ENCODE measurements at regions not wholly inside any gene's neighbourhood (a gene's known extent, or its start where the extent isn't known, plus 50 kb on each side); places are given as distances from the start of the nearest gene placed in this dataset.

DNA sequence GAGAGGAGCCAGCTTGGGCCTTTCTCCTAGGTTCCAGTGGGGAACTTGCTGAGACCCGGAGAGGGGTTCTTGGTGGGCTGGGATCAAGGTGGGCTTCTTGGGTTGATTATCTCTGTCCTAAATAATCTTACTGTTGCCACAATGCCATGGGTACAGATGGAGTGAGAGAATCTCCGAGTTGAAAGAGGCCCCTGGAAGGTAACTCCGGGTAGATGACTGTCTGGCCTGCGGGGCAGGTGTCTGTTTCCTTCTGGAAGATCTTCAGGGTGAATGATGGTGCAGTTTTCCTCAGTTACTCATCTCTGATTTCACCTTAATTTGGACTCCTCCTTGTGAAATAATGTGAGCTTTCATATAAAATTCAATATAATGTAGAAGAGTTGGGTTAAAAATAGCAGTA is 159.4 kb downstream of the ACTR3 start:
- no peaks in the 10 kb centered on the region for H3K9me3 ChIP-seq (ENCODE audit: control insufficient read depth, insufficient read depth, low read depth, low read length)
- CTCF ChIA-PET, result no interaction called here
- no peaks in the 10 kb centered on the region for H3K36me3 ChIP-seq (ENCODE audit: control insufficient read depth in 2 of 2, insufficient read depth in 1 of 2, low read length in 2 of 2)
- TF ChIP-seq ZBTB48 (tag by site-specific recombination; IDR thresholded peaks at IDR 0.05) (no peak), ZNF132 (tag by site-specific recombination; IDR thresholded peaks at IDR 0.05; ENCODE audit: borderline replicate concordance) (no peak), SP7 (tag by site-specific recombination; IDR thresholded peaks at IDR 0.05) (no peak), PRDM1 (tag by site-specific recombination; IDR thresholded peaks at IDR 0.05) (no peak), ZNF843 (tag by site-specific recombination; IDR thresholded peaks at IDR 0.05) (no peak), SP3 (tag by site-specific recombination; IDR thresholded peaks at IDR 0.05) (no peak), EGR2 (tag by site-specific recombination; IDR thresholded peaks at IDR 0.05; ENCODE audit: low read depth) (no peak), ZNF140 (tag by site-specific recombination; IDR thresholded peaks at IDR 0.05) (no peak), ZNF621 (tag by site-specific recombination; IDR thresholded peaks at IDR 0.05) (no peak), ZNF549 (tag by site-specific recombination; IDR thresholded peaks at IDR 0.05) (no peak)
- TF ChIP-seq, protein P1, sequence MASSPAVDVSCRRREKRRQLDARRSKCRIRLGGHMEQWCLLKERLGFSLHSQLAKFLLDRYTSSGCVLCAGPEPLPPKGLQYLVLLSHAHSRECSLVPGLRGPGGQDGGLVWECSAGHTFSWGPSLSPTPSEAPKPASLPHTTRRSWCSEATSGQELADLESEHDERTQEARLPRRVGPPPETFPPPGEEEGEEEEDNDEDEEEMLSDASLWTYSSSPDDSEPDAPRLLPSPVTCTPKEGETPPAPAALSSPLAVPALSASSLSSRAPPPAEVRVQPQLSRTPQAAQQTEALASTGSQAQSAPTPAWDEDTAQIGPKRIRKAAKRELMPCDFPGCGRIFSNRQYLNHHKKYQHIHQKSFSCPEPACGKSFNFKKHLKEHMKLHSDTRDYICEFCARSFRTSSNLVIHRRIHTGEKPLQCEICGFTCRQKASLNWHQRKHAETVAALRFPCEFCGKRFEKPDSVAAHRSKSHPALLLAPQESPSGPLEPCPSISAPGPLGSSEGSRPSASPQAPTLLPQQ (tag by site-specific recombination; IDR thresholded peaks at IDR 0.05), result no peak
- no peaks in the 10 kb centered on the region for H3K4me1 ChIP-seq (ENCODE audit: control insufficient read depth, insufficient read depth, low read length)
- H3K27ac ChIP-seq (ENCODE audit: extremely low read depth, low read depth, low read length), result no peak overlapping the region
- POLR2A ChIA-PET, result no interaction called here
- H3K4me3 ChIP-seq (ENCODE audit: low read depth, low read length), result no peak overlapping the region

DNA sequence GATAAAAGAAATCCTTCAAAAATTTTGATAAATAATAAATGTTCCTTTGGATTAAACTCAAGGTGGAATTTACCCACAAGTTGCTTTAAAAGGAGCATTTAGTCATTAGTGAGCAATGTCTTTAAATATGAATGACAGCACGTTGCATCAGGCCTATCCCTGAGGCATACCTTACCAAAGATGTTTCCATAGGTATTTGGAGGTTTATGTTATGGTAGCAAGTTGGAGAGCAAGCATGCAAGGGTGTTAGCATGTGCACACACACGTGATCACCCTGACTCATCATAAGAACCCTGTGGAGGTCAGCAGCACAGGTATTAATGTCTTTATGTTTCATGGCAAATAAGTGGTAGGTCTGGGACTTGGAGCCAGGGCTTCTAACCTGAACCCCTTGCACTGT is 159.9 kb downstream of the ACTR3 start:
- Histone ChIP-seq H3K27ac (ENCODE audit: extremely low read depth, low read depth, low read length) (no peak overlapping the region), H3K36me3 (ENCODE audit: control insufficient read depth in 2 of 2, insufficient read depth in 1 of 2, low read length in 2 of 2) (no peaks in the 10 kb centered on the region), H3K4me3 (ENCODE audit: low read depth, low read length) (no peak overlapping the region), H3K9me3 (ENCODE audit: control insufficient read depth, insufficient read depth, low read depth, low read length) (no peaks in the 10 kb centered on the region), H3K4me1 (ENCODE audit: control insufficient read depth, insufficient read depth, low read length) (no peaks in the 10 kb centered on the region)
- POLR2A ChIA-PET, result no interaction called here
- CTCF ChIA-PET, result no interaction called here
- TF ChIP-seq YY1 (tag by site-specific recombination; IDR thresholded peaks at IDR 0.05) (no peak), SP7 (tag by site-specific recombination; IDR thresholded peaks at IDR 0.05) (no peak), SP2 (tag by site-specific recombination; IDR thresholded peaks at IDR 0.05) (no peak), ZFP41 (tag by site-specific recombination; IDR thresholded peaks at IDR 0.05; ENCODE audit: borderline replicate concordance) (no peak), KLF8 (tag by site-specific recombination; IDR thresholded peaks at IDR 0.05) (no peak), WT1 (tag by site-specific recombination; IDR thresholded peaks at IDR 0.05) (no peak), ZNF121 (tag by site-specific recombination; IDR thresholded peaks at IDR 0.05) (no peak), ZNF571 (tag by site-specific recombination; IDR thresholded peaks at IDR 0.05) (no peak), ZNF223 (tag by site-specific recombination; IDR thresholded peaks at IDR 0.05) (no peak), ZNF776 (tag by site-specific recombination; IDR thresholded peaks at IDR 0.05; ENCODE audit: borderline replicate concordance) (no peak), ZNF623 (tag by site-specific recombination; IDR thresholded peaks at IDR 0.05) (no peak), ZNF510 (tag by site-specific recombination; IDR thresholded peaks at IDR 0.05; ENCODE audit: insufficient replicate concordance) (no peak), ZNF239 (tag by site-specific recombination; IDR thresholded peaks at IDR 0.05) (no peak), ZNF202 (tag by site-specific recombination; IDR thresholded peaks at IDR 0.05; ENCODE audit: borderline replicate concordance) (no peak), ZNF37A (tag by site-specific recombination; IDR thresholded peaks at IDR 0.05) (no peak)
- TF ChIP-seq, protein P2, sequence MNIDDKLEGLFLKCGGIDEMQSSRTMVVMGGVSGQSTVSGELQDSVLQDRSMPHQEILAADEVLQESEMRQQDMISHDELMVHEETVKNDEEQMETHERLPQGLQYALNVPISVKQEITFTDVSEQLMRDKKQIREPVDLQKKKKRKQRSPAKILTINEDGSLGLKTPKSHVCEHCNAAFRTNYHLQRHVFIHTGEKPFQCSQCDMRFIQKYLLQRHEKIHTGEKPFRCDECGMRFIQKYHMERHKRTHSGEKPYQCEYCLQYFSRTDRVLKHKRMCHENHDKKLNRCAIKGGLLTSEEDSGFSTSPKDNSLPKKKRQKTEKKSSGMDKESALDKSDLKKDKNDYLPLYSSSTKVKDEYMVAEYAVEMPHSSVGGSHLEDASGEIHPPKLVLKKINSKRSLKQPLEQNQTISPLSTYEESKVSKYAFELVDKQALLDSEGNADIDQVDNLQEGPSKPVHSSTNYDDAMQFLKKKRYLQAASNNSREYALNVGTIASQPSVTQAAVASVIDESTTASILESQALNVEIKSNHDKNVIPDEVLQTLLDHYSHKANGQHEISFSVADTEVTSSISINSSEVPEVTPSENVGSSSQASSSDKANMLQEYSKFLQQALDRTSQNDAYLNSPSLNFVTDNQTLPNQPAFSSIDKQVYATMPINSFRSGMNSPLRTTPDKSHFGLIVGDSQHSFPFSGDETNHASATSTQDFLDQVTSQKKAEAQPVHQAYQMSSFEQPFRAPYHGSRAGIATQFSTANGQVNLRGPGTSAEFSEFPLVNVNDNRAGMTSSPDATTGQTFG (tag by site-specific recombination; IDR thresholded peaks at IDR 0.05; ENCODE audit: borderline replicate concordance), result no peak
- TF ChIP-seq, protein P3, sequence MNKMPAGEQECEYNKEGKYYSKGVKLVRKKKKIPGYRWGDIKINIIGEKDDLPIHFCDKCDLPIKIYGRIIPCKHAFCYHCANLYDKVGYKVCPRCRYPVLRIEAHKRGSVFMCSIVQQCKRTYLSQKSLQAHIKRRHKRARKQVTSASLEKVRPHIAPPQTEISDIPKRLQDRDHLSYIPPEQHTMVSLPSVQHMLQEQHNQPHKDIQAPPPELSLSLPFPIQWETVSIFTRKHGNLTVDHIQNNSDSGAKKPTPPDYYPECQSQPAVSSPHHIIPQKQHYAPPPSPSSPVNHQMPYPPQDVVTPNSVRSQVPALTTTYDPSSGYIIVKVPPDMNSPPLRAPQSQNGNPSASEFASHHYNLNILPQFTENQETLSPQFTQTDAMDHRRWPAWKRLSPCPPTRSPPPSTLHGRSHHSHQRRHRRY (tag by site-specific recombination; IDR thresholded peaks at IDR 0.05), result no peak
- TF ChIP-seq, protein P4, sequence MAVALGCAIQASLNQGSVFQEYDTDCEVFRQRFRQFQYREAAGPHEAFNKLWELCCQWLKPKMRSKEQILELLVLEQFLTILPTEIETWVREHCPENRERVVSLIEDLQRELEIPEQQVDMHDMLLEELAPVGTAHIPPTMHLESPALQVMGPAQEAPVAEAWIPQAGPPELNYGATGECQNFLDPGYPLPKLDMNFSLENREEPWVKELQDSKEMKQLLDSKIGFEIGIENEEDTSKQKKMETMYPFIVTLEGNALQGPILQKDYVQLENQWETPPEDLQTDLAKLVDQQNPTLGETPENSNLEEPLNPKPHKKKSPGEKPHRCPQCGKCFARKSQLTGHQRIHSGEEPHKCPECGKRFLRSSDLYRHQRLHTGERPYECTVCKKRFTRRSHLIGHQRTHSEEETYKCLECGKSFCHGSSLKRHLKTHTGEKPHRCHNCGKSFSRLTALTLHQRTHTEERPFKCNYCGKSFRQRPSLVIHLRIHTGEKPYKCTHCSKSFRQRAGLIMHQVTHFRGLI (tag by site-specific recombination; IDR thresholded peaks at IDR 0.05), result no peak

Data from HEK293 (cell line).